B cell (primary cell): ENCODE measurements at regions not wholly inside any gene's neighbourhood (a gene's known extent, or its start where the extent isn't known, plus 50 kb on each side); places are given as distances from the start of the nearest gene placed in this dataset.

Source experiments
- ATAC-seq: fragments of 200-7000 bp; cut with Tn5 transposase; one replicate; pipeline ENCODE4 v1.10.0; 2021; ENCODE audit warnings: low read depth, mild to moderate bottlenecking, moderate number of reproducible peaks, moderate library complexity
- CTCF ChIA-PET: fragments of 350-600 bp; sonication (Branson Sonifier 250); formaldehyde crosslinking; loops from one replicate; lab custom pipeline; 2021; ENCODE audit warnings: antibody characterized with exemption, inconsistent platforms; lab: Charles Lee
- POLR2A ChIA-PET: fragments of 350-600 bp; sonication (Branson Sonifier 250); formaldehyde crosslinking; loops from one replicate; lab custom pipeline; 2021; ENCODE audit warnings: antibody characterized with exemption; lab: Charles Lee
- DNase-seq: peaks from one replicate; pipeline ENCODE4 v3.0.0; 2013
- H2AFZ ChIP-seq: 2 replicates; pipeline ENCODE4 v1.6.1; 2012; ENCODE audit warnings: mild to moderate bottlenecking, low read depth, low read length; ENCODE audit not compliant: insufficient read depth, poor library complexity, severe bottlenecking
- H3K27ac ChIP-seq, 2 donors: 1 replicate in 1 of 2; 2 replicates in 1 of 2; pipeline ENCODE4 v1.5.1; 2012 to 2013; ENCODE audit warnings: low read length in 2 of 2, mild to moderate bottlenecking in 2 of 2, moderate library complexity in 1 of 2
- H3K27me3 ChIP-seq, 4 experiments: fragments of 200-600 bp in 1 of 4; sonication (generic) in 1 of 4; replicated peaks in 1 of 4; 1 replicate in 2 of 4; 2 replicates in 2 of 4; pipeline versions ENCODE4 v1.6.1 to v1.7.0; 2013 to 2016; ENCODE audit warnings: low read length in 3 of 4, mild to moderate bottlenecking in 2 of 4, mixed read lengths in 1 of 4, moderate library complexity in 1 of 4; ENCODE audit not compliant: insufficient read depth in 4 of 4, control insufficient read depth in 3 of 4; ENCODE audit errors: control extremely low read depth in 1 of 4
- H3K36me3 ChIP-seq, 2 experiments: replicated peaks in 1 of 2; 1 replicate in 1 of 2; 2 replicates in 1 of 2; pipeline versions ENCODE4 v1.6.1 to v1.7.1; 2013; ENCODE audit warnings: low read length in 1 of 2; ENCODE audit not compliant: insufficient read depth in 2 of 2, control insufficient read depth in 1 of 2; ENCODE audit errors: control extremely low read depth in 1 of 2, extremely low read depth in 1 of 2
- H3K4me1 ChIP-seq, 2 donors: fragments of 200-600 bp in 1 of 2; sonication (generic) in 1 of 2; 1 replicate in 1 of 2; 2 replicates in 1 of 2; pipeline versions ENCODE4 v1.5.1 to v1.6.1; 2013 to 2017; ENCODE audit warnings: low read length in 2 of 2; ENCODE audit not compliant: control insufficient read depth in 2 of 2, insufficient read depth in 2 of 2
- H3K4me2 ChIP-seq: replicated peaks from 2 replicates; pipeline ENCODE3; 2012; ENCODE audit warnings: mild to moderate bottlenecking, low read depth, low read length; ENCODE audit not compliant: poor library complexity, severe bottlenecking
- H3K4me3 ChIP-seq, 5 experiments: fragments of 200-600 bp in 1 of 5; sonication (generic) in 1 of 5; 1 replicate in 3 of 5; 2 replicates in 2 of 5; pipeline versions ENCODE4 v1.5.1 to v1.7.0; 2011 to 2016; ENCODE audit warnings: low read length in 4 of 5, mild to moderate bottlenecking in 4 of 5, low read depth in 2 of 5, control low read depth in 1 of 5, moderate library complexity in 1 of 5; ENCODE audit not compliant: insufficient read depth in 1 of 5; ENCODE audit errors: control extremely low read depth in 1 of 5, extremely low read depth in 1 of 5
- H3K79me2 ChIP-seq: fragments of 200-600 bp; sonication (generic); one replicate; pipeline ENCODE4 v1.6.0; 2016; ENCODE audit warnings: low read length; ENCODE audit not compliant: control insufficient read depth, insufficient read depth
- H3K9ac ChIP-seq: fragments of 200-600 bp; sonication (generic); 2 replicates; pipeline ENCODE4 v1.6.1; 2017; ENCODE audit warnings: mild to moderate bottlenecking, low read length, moderate library complexity
- H3K9me3 ChIP-seq, 3 donors: one replicate each; pipeline versions ENCODE4 v1.6.1 to v1.7.1; 2013; ENCODE audit warnings: low read length in 2 of 3; ENCODE audit not compliant: control insufficient read depth in 2 of 3, insufficient read depth in 1 of 3; ENCODE audit errors: control extremely low read depth in 1 of 3
- H4K20me1 ChIP-seq: 2 replicates; pipeline ENCODE4 v1.6.0; 2012; ENCODE audit warnings: mild to moderate bottlenecking, low read length; ENCODE audit not compliant: insufficient read depth, control insufficient read depth, poor library complexity, severe bottlenecking
- H3K27ac Mint-ChIP-seq: one replicate; pipeline ENCODE4 v1.8.0; 2021; ENCODE audit warnings: mixed read lengths
- H3K27me3 Mint-ChIP-seq: one replicate; pipeline ENCODE4 v1.8.0; 2021; ENCODE audit warnings: mixed read lengths
- H3K4me1 Mint-ChIP-seq: one replicate; pipeline ENCODE4 v1.8.0; 2021; ENCODE audit warnings: mixed read lengths
- H3K4me3 Mint-ChIP-seq: one replicate; pipeline ENCODE4 v1.8.0; 2021; ENCODE audit warnings: mixed read lengths
- H3K9me3 Mint-ChIP-seq: one replicate; pipeline ENCODE4 v1.8.0; 2022; ENCODE audit warnings: mixed read lengths; ENCODE audit not compliant: insufficient read depth
- CTCF ChIP-seq: fragments of 200-600 bp; IDR thresholded peaks from one replicate; pipeline ENCODE4 v1.8.0; 2022; ENCODE audit warnings: antibody characterized with exemption, mild to moderate bottlenecking
- EZH2 ChIP-seq: IDR thresholded peaks from 2 replicates; pipeline ENCODE4 v1.6.1; 2012; ENCODE audit warnings: borderline replicate concordance, low read depth, mild to moderate bottlenecking, moderate library complexity, low read length; ENCODE audit not compliant: insufficient read depth, poor library complexity, severe bottlenecking
- WGBS: methylation state at CpG from one replicate; pipeline ENCODE4 v1.1.5; 2013; ENCODE audit warnings: missing lambda C conversion rate; ENCODE audit not compliant: insufficient coverage; 5-methylcytosine and 5-hydroxymethylcytosine counted together
- intact Hi-C: fragments of 100-400 bp; cut with micrococcal nuclease; formaldehyde crosslinking; loops from one replicate; pipeline ENCODE4 v1.10.0; 2022

GRCh38 chr1:209493559-209493958, 90.0 kb upstream of the CAMK1G start:
- H3K36me3 ChIP-seq = no peaks in the 10 kb centered on the region
- no peaks in the 10 kb centered on the region for H3K4me1 ChIP-seq
- H3K4me1 Mint-ChIP-seq = no peaks in the 10 kb centered on the region
- ATAC-seq (no peak), DNase-seq (no peak)
- peaks cover 13% of the 10 kb centered on the region for H3K9me3 Mint-ChIP-seq
- H3K4me3 Mint-ChIP-seq = no peak overlapping the region
- H3K27me3 ChIP-seq = peaks cover 0 to 6% (median 0%) of the 10 kb centered on the region in 4 experiments
- no peak overlapping the region for H3K27ac ChIP-seq
- H3K27me3 Mint-ChIP-seq = no peaks in the 10 kb centered on the region
- no peak overlapping the region for H3K4me3 ChIP-seq
- no peak overlapping the region for H3K9ac ChIP-seq
- H3K79me2 ChIP-seq = no peaks in the 10 kb centered on the region
- H3K4me2 ChIP-seq = no peak overlapping the region
- intact Hi-C loops = no loop called here
- no peak overlapping the region for H3K27ac Mint-ChIP-seq
- ChIA-PET CTCF (no interaction called here), POLR2A (no interaction called here)
- H2AFZ ChIP-seq = no peak overlapping the region
- H3K9me3 ChIP-seq = peaks cover 0 to 4% (median 1%) of the 10 kb centered on the region in 3 donors
- TF ChIP-seq CTCF (no peak), EZH2 (no peak)
- H4K20me1 ChIP-seq = no peaks in the 10 kb centered on the region

- no peak overlapping the region for H3K4me3 ChIP-seq
- WGBS = 100% methylated on average over 1 of the region's 1 CpG
- H3K36me3 ChIP-seq = no peaks in the 10 kb centered on the region
- ChIA-PET CTCF (no interaction called here), POLR2A (no interaction called here)
- TF ChIP-seq EZH2 (no peak), CTCF (no peak)
- Mint-ChIP-seq H3K27me3 (peaks cover 6% of the 10 kb centered on the region), H3K9me3 (peaks cover 27% of the 10 kb centered on the region), H3K4me1 (no peaks in the 10 kb centered on the region), H3K27ac (no peak overlapping the region), H3K4me3 (no peak overlapping the region)
- no peak overlapping the region for H3K27ac ChIP-seq
- H4K20me1 ChIP-seq = no peaks in the 10 kb centered on the region
- H3K9ac ChIP-seq = no peak overlapping the region
- no peak overlapping the region for H3K4me2 ChIP-seq
- DNase-seq (no peak), ATAC-seq (no peak)
- intact Hi-C loops = no loop called here
- peaks cover 4 to 21% (median 20%) of the 10 kb centered on the region in 3 donors for H3K9me3 ChIP-seq
- H2AFZ ChIP-seq = no peak overlapping the region
- H3K79me2 ChIP-seq = no peaks in the 10 kb centered on the region
- no peaks in the 10 kb centered on the region for H3K4me1 ChIP-seq
- no peaks in the 10 kb centered on the region for H3K27me3 ChIP-seq
Measured at GRCh38 chr1:209497729-209498128, 85.8 kb upstream of the CAMK1G start.
